ENCODE measurements at regions not wholly inside any gene's neighbourhood (a gene's known extent, or its start where the extent isn't known, plus 50 kb on each side); places are given as distances from the start of the nearest gene placed in this dataset.

DNA sequence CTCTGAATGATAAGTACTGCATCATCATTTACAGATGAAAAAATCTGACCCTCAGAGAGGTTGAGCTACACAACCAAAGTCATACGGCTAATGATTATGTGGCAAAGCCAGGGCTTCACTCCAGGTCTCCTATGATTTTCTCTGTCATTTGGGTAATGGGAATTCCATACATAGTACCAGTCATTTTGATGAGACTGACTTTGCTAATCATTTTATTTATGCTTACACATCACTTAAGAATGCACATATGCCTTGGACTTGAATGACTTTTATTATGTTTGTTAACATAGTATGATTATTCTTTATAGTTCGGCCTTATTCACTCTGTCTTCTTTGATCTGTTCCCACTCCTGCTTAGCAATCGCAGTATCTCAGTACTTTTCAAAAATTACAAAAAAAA, 255.1 kb upstream of the GPRIN3 start:
- Histone ChIP-seq H3K27me3 (replicated peaks; ENCODE audit: insufficient read depth) (no peaks in the 10 kb centered on the region), H3K4me1 (replicated peaks) (no peaks in the 10 kb centered on the region), H3K9me3 (no peaks in the 10 kb centered on the region), H3K36me3 (no peaks in the 10 kb centered on the region), H3K27ac (no peak overlapping the region), H3K4me3 (no peak overlapping the region)
- WGBS, result 77% methylated on average over 3 of the region's 3 CpGs
- DNase-seq (ENCODE audit: low spot score), result no peak
- intact Hi-C loops (cut with DNase I), result no loop called here
- TF ChIP-seq POLR2A (IDR thresholded peaks at IDR 0.05) (no peak), POLR2AphosphoS5 (IDR thresholded peaks at IDR 0.05) (no peak)
- TF ChIP-seq, protein P1, sequence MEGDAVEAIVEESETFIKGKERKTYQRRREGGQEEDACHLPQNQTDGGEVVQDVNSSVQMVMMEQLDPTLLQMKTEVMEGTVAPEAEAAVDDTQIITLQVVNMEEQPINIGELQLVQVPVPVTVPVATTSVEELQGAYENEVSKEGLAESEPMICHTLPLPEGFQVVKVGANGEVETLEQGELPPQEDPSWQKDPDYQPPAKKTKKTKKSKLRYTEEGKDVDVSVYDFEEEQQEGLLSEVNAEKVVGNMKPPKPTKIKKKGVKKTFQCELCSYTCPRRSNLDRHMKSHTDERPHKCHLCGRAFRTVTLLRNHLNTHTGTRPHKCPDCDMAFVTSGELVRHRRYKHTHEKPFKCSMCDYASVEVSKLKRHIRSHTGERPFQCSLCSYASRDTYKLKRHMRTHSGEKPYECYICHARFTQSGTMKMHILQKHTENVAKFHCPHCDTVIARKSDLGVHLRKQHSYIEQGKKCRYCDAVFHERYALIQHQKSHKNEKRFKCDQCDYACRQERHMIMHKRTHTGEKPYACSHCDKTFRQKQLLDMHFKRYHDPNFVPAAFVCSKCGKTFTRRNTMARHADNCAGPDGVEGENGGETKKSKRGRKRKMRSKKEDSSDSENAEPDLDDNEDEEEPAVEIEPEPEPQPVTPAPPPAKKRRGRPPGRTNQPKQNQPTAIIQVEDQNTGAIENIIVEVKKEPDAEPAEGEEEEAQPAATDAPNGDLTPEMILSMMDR (IDR thresholded peaks at IDR 0.05), result no peak

DNA sequence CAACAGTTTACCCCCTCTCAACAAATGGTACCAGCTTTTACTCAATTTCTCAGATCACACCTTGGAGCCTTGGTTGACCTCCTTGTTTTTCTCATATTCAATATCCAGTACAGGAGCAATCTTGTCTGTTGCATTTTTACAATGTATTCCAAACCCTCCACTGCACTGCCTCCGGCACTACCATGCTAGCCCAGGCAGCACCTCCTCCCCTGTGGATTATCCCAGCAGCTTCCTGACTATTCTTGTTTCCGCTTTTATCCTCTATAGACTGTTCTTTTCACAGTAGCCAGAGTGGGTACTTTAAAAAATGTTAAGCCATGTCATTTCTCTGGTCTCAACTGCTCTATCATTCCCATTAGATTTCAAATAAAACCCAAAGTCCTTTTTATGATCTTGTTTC, 253.4 kb upstream of the GPRIN3 start:
- intact Hi-C loops (cut with DNase I), result no loop called here
- 81% methylated on average over 2 of the region's 2 CpGs for WGBS

DNA sequence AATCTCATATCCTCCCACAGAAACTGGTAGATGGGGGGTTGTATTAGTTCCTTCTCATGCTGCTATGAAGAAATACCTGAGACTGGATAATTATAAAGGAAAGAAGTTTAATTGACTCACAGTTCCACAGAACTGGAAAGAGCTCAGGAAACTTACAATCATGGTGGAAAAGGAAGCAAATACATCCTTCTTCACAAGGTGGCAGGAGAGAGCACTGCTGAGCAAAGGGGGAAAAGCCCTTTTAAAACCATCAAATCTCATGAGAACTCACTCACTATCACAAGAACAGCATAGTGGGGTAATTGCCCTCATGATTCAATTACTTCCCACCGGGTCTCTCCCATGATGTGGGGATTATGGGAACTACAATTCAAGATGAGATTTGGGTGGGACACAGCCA, 250.5 kb upstream of the GPRIN3 start:
- Histone ChIP-seq H3K9me3 (no peaks in the 10 kb centered on the region), H3K4me1 (replicated peaks) (no peaks in the 10 kb centered on the region), H3K27me3 (replicated peaks; ENCODE audit: insufficient read depth) (no peaks in the 10 kb centered on the region), H3K4me3 (no peak overlapping the region), H3K36me3 (no peaks in the 10 kb centered on the region), H3K27ac (no peak overlapping the region)
- TF ChIP-seq, protein P1 (IDR thresholded peaks at IDR 0.05), result peak in 1 of 4 experiments; percentile 8
- no peak for TF ChIP-seq POLR2A (IDR thresholded peaks at IDR 0.05)
- WGBS, result 71% methylated on average over 1 of the region's 1 CpG
- intact Hi-C loops (cut with DNase I), result no loop called here
- DNase-seq (ENCODE audit: low spot score), result no peak

More for the DNA sequence above, 253.4 kb upstream of the GPRIN3 start:
- Histone ChIP-seq H3K36me3 (no peaks in the 10 kb centered on the region), H3K27me3 (replicated peaks; ENCODE audit: insufficient read depth) (no peaks in the 10 kb centered on the region), H3K9me3 (no peaks in the 10 kb centered on the region), H3K4me3 (no peak overlapping the region), H3K4me1 (replicated peaks) (no peaks in the 10 kb centered on the region), H3K27ac (no peak overlapping the region)
- TF ChIP-seq, protein P1 (IDR thresholded peaks at IDR 0.05), result no peak
- no peak for TF ChIP-seq POLR2AphosphoS5 (IDR thresholded peaks at IDR 0.05)
- no peak for TF ChIP-seq POLR2A (IDR thresholded peaks at IDR 0.05)
- no peak for DNase-seq (ENCODE audit: low spot score)

DNA sequence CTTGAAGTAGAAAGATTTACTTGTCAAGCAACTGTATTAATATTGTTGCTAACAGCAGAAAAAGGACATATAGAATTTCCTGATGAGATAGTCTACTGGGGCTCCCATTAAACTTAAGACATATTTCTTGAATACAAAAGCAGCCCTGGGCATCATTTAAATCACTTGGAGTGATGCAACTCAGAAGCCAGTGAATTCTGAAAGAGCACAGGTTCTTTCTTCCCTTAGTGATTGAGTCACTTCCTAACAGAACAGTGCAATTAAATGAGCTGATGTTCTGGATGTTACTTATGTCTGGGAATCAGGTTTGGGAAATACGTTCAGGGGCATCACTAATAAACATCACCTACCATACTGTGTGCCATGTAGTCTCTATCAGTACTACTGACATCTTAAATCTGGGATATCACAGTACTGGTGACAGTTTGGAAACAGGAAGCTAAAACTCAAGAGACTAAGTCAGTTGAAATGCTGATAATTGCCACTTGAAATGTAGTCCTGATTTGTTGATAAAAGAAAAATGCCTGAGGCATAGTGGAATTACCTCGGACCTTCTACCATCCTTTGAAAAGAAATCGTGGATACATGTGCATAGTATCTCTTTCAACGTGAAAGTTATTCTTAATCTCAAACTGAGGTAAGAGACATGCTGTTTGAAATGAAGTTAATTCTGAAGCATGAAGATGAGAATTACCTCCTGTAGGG, 249.2 kb upstream of the GPRIN3 start:
- Histone ChIP-seq H3K4me3 (no peak overlapping the region), H3K36me3 (no peaks in the 10 kb centered on the region), H3K9me3 (no peaks in the 10 kb centered on the region), H3K4me1 (replicated peaks) (no peaks in the 10 kb centered on the region), H3K27me3 (replicated peaks; ENCODE audit: insufficient read depth) (no peaks in the 10 kb centered on the region), H3K27ac (no peak overlapping the region)
- no peak for DNase-seq (ENCODE audit: low spot score)
- TF ChIP-seq, protein P1 (IDR thresholded peaks at IDR 0.05), result no peak
- no peak for TF ChIP-seq POLR2A (IDR thresholded peaks at IDR 0.05)
- no peak for TF ChIP-seq POLR2AphosphoS5 (IDR thresholded peaks at IDR 0.05)
- intact Hi-C loops (cut with DNase I), result no loop called here
- WGBS, result 71% methylated on average over 4 of the region's 4 CpGs

DNA sequence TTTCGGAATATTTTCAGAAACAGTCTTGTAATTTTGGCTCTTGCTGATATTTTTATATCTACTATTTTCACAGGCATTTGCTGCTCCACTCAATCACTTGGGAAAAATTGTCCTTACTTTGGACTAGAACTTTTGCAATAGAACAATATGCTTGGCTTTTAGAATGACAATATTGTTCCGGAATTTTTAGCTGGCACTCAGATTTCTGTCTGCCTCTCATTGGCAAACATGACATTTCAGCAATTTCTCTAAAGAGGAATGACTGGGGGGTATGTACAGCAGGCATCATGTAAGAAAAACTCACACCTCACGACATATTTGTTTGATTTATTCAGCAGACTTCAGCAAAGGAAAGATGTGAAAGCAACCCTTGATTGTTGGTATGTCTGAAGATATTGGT, 243.6 kb upstream of the GPRIN3 start:
- H3K27me3 ChIP-seq (replicated peaks; ENCODE audit: insufficient read depth), result no peaks in the 10 kb centered on the region
- TF ChIP-seq POLR2A (IDR thresholded peaks at IDR 0.05) (no peak), POLR2AphosphoS5 (IDR thresholded peaks at IDR 0.05) (no peak)
- TF ChIP-seq, protein P1 (IDR thresholded peaks at IDR 0.05), result no peak
- no peak for DNase-seq (ENCODE audit: low spot score)
- no peaks in the 10 kb centered on the region for H3K9me3 ChIP-seq
- no peak overlapping the region for H3K27ac ChIP-seq
- no peaks in the 10 kb centered on the region for H3K4me1 ChIP-seq (replicated peaks)
- 78% methylated on average over 3 of the region's 3 CpGs for WGBS
- H3K36me3 ChIP-seq, result no peaks in the 10 kb centered on the region
- H3K4me3 ChIP-seq, result no peak overlapping the region
- intact Hi-C loops (cut with DNase I), result no loop called here

Measured in prostate gland (tissue), 2 donors.